ENCODE measurements at regions not wholly inside any gene's neighbourhood (a gene's known extent, or its start where the extent isn't known, plus 50 kb on each side); places are given as distances from the start of the nearest gene placed in this dataset.

- H2BK15ac ChIP-seq (replicated peaks; ENCODE audit: low read depth), result no peak overlapping the region
- no peaks in the 10 kb centered on the region for H3K36me3 ChIP-seq (ENCODE audit: control insufficient read depth, insufficient read depth, low read length)
- H3K4me2 ChIP-seq (ENCODE audit: low read length), result no peak overlapping the region
- H3K18ac ChIP-seq (ENCODE audit: low read length), result no peak overlapping the region
- no peak for DNase-seq
- H2BK120ac ChIP-seq (ENCODE audit: low read depth, low read length), result no peak overlapping the region
- no peaks in the 10 kb centered on the region for H3K4me1 ChIP-seq (ENCODE audit: control insufficient read depth, low read depth, low read length)
- no peak overlapping the region for H3K4me3 ChIP-seq (ENCODE audit: low read length)
- no peak overlapping the region for H3K56ac ChIP-seq (ENCODE audit: low read length)
- no peaks in the 10 kb centered on the region for H3K79me1 ChIP-seq (ENCODE audit: low read length)
- H2BK5ac ChIP-seq (ENCODE audit: low read length), result no peak overlapping the region
- H3K4ac ChIP-seq (ENCODE audit: low read depth, low read length), result no peak overlapping the region
- no peak overlapping the region for H4K5ac ChIP-seq (ENCODE audit: low read length)
- H3K27ac ChIP-seq (ENCODE audit: low read depth, low read length), result no peak overlapping the region
- no peak overlapping the region for H3K23ac ChIP-seq (ENCODE audit: low read length)
- no peaks in the 10 kb centered on the region for H3K79me2 ChIP-seq (ENCODE audit: control insufficient read depth, insufficient read depth, low read length)
- H2AK5ac ChIP-seq (ENCODE audit: low read length), result no peak overlapping the region
- no peaks in the 10 kb centered on the region for H3K27me3 ChIP-seq (ENCODE audit: insufficient read depth, low read length, poor library complexity)
- WGBS (ENCODE audit: extremely low coverage, insufficient coverage, low lambda C conversion rate), result no CpG with 5 or more reads among the region's 2 CpGs
- no peak overlapping the region for H3K9ac ChIP-seq (ENCODE audit: low read length)
- H4K8ac ChIP-seq (ENCODE audit: low read depth, low read length), result no peak overlapping the region
Observed at GRCh38 chr2:78540255-78540654, 485.2 kb upstream of the REG3G start.

- no peaks in the 10 kb centered on the region for H3K79me1 ChIP-seq (ENCODE audit: low read length)
- H2AK5ac ChIP-seq (ENCODE audit: low read length), result no peak overlapping the region
- H3K27ac ChIP-seq (ENCODE audit: low read depth, low read length), result no peak overlapping the region
- H3K36me3 ChIP-seq (ENCODE audit: control insufficient read depth, insufficient read depth, low read length), result no peaks in the 10 kb centered on the region
- no peak overlapping the region for H3K4me2 ChIP-seq (ENCODE audit: low read length)
- no peak overlapping the region for H2BK120ac ChIP-seq (ENCODE audit: low read depth, low read length)
- no peak for DNase-seq
- no peak overlapping the region for H3K23ac ChIP-seq (ENCODE audit: low read length)
- H2BK5ac ChIP-seq (ENCODE audit: low read length), result no peak overlapping the region
- H3K56ac ChIP-seq (ENCODE audit: low read length), result no peak overlapping the region
- no peak overlapping the region for H3K9ac ChIP-seq (ENCODE audit: low read length)
- no peak overlapping the region for H4K8ac ChIP-seq (ENCODE audit: low read depth, low read length)
- no peak overlapping the region for H3K18ac ChIP-seq (ENCODE audit: low read length)
- H4K5ac ChIP-seq (ENCODE audit: low read length), result no peak overlapping the region
- no peaks in the 10 kb centered on the region for H3K4me1 ChIP-seq (ENCODE audit: control insufficient read depth, low read depth, low read length)
- no peaks in the 10 kb centered on the region for H3K27me3 ChIP-seq (ENCODE audit: insufficient read depth, low read length, poor library complexity)
- H3K79me2 ChIP-seq (ENCODE audit: control insufficient read depth, insufficient read depth, low read length), result no peaks in the 10 kb centered on the region
- H2BK15ac ChIP-seq (replicated peaks; ENCODE audit: low read depth), result no peak overlapping the region
- H3K4ac ChIP-seq (ENCODE audit: low read depth, low read length), result no peak overlapping the region
- WGBS (ENCODE audit: extremely low coverage, insufficient coverage, low lambda C conversion rate), result no CpG with 5 or more reads among the region's 6 CpGs
- H3K4me3 ChIP-seq (ENCODE audit: low read length), result no peak overlapping the region
Observed at GRCh38 chr2:78541088-78541450, 484.4 kb upstream of the REG3G start.

- no CpG with 5 or more reads among the region's 17 CpGs for WGBS (ENCODE audit: extremely low coverage, insufficient coverage, low lambda C conversion rate)
- Histone ChIP-seq H3K36me3 (ENCODE audit: control insufficient read depth, insufficient read depth, low read length) (no peaks in the 10 kb centered on the region), H3K4me3 (ENCODE audit: low read length) (no peak overlapping the region)
Observed at GRCh38 chr2:78541451-78542267, 483.8 kb upstream of the REG3G start.

GRCh38 chr2:78546843-78547242 lies 478.7 kb upstream of the REG3G start:
- WGBS (ENCODE audit: extremely low coverage, insufficient coverage, low lambda C conversion rate), result no CpG with 5 or more reads among the region's 14 CpGs
- no peak overlapping the region for H3K27ac ChIP-seq (ENCODE audit: low read depth, low read length)
- no peak overlapping the region for H3K4me3 ChIP-seq (ENCODE audit: low read length)
- H2BK120ac ChIP-seq (ENCODE audit: low read depth, low read length), result no peak overlapping the region
- H2AK5ac ChIP-seq (ENCODE audit: low read length), result no peak overlapping the region
- no peak overlapping the region for H3K4ac ChIP-seq (ENCODE audit: low read depth, low read length)
- H2BK15ac ChIP-seq (replicated peaks; ENCODE audit: low read depth), result no peak overlapping the region
- no peaks in the 10 kb centered on the region for H3K79me2 ChIP-seq (ENCODE audit: control insufficient read depth, insufficient read depth, low read length)
- H3K79me1 ChIP-seq (ENCODE audit: low read length), result no peaks in the 10 kb centered on the region
- no peaks in the 10 kb centered on the region for H3K27me3 ChIP-seq (ENCODE audit: insufficient read depth, low read length, poor library complexity)
- no peak overlapping the region for H4K8ac ChIP-seq (ENCODE audit: low read depth, low read length)
- H3K4me1 ChIP-seq (ENCODE audit: control insufficient read depth, low read depth, low read length), result no peaks in the 10 kb centered on the region
- H3K23ac ChIP-seq (ENCODE audit: low read length), result no peak overlapping the region
- H3K56ac ChIP-seq (ENCODE audit: low read length), result no peak overlapping the region
- H3K18ac ChIP-seq (ENCODE audit: low read length), result no peak overlapping the region
- no peak overlapping the region for H4K5ac ChIP-seq (ENCODE audit: low read length)
- no peaks in the 10 kb centered on the region for H3K36me3 ChIP-seq (ENCODE audit: control insufficient read depth, insufficient read depth, low read length)
- no peak overlapping the region for H2BK5ac ChIP-seq (ENCODE audit: low read length)
- no peak for DNase-seq
- H3K4me2 ChIP-seq (ENCODE audit: low read length), result no peak overlapping the region
- no peak overlapping the region for H3K9ac ChIP-seq (ENCODE audit: low read length)

More at GRCh38 chr2:78541451-78542267, 483.8 kb upstream of the REG3G start:
- Histone ChIP-seq H3K56ac (ENCODE audit: low read length) (no peak overlapping the region), H2BK5ac (ENCODE audit: low read length) (no peak overlapping the region), H3K79me2 (ENCODE audit: control insufficient read depth, insufficient read depth, low read length) (no peaks in the 10 kb centered on the region), H3K23ac (ENCODE audit: low read length) (no peak overlapping the region), H4K8ac (ENCODE audit: low read depth, low read length) (no peak overlapping the region), H3K27ac (ENCODE audit: low read depth, low read length) (no peak overlapping the region), H3K27me3 (ENCODE audit: insufficient read depth, low read length, poor library complexity) (no peaks in the 10 kb centered on the region), H3K4me1 (ENCODE audit: control insufficient read depth, low read depth, low read length) (no peaks in the 10 kb centered on the region), H3K18ac (ENCODE audit: low read length) (no peak overlapping the region), H4K5ac (ENCODE audit: low read length) (no peak overlapping the region), H2BK120ac (ENCODE audit: low read depth, low read length) (no peak overlapping the region), H3K9ac (ENCODE audit: low read length) (no peak overlapping the region), H2AK5ac (ENCODE audit: low read length) (no peak overlapping the region), H3K79me1 (ENCODE audit: low read length) (no peaks in the 10 kb centered on the region), H3K4ac (ENCODE audit: low read depth, low read length) (no peak overlapping the region), H2BK15ac (replicated peaks; ENCODE audit: low read depth) (no peak overlapping the region), H3K4me2 (ENCODE audit: low read length) (no peak overlapping the region)
- DNase-seq, result no peak

DNA sequence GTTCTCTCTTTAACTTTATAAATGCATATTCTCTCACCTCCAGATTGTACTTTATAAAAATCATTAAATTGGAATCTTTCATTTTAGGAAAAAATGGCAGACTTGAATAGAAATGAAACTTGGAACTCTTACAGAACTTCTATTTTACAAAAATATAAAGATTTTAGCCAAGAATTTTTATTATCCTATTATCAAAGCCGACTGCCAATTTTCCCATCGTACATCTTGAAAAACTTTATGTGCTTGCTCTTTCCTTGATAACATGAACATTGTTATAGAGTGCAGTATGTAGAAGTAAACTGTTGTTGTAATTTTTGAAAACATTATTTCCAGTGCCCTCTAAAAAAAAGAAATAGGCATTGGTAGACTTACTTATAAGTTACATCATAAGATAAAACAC lies 475.7 kb upstream of the REG3G start:
- no peaks in the 10 kb centered on the region for H3K79me1 ChIP-seq (ENCODE audit: low read length)
- H4K5ac ChIP-seq (ENCODE audit: low read length), result no peak overlapping the region
- H3K36me3 ChIP-seq (ENCODE audit: control insufficient read depth, insufficient read depth, low read length), result no peaks in the 10 kb centered on the region
- no peak for DNase-seq
- no peak overlapping the region for H3K23ac ChIP-seq (ENCODE audit: low read length)
- H2BK120ac ChIP-seq (ENCODE audit: low read depth, low read length), result no peak overlapping the region
- H3K4me2 ChIP-seq (ENCODE audit: low read length), result no peak overlapping the region
- no peak overlapping the region for H3K56ac ChIP-seq (ENCODE audit: low read length)
- no peak overlapping the region for H2BK5ac ChIP-seq (ENCODE audit: low read length)
- no peaks in the 10 kb centered on the region for H3K27me3 ChIP-seq (ENCODE audit: insufficient read depth, low read length, poor library complexity)
- no peak overlapping the region for H3K9ac ChIP-seq (ENCODE audit: low read length)
- no peak overlapping the region for H4K8ac ChIP-seq (ENCODE audit: low read depth, low read length)
- H3K4me1 ChIP-seq (ENCODE audit: control insufficient read depth, low read depth, low read length), result no peaks in the 10 kb centered on the region
- no CpG with 5 or more reads among the region's 2 CpGs for WGBS (ENCODE audit: extremely low coverage, insufficient coverage, low lambda C conversion rate)
- no peak overlapping the region for H2BK15ac ChIP-seq (replicated peaks; ENCODE audit: low read depth)
- no peak overlapping the region for H3K18ac ChIP-seq (ENCODE audit: low read length)
- no peak overlapping the region for H2AK5ac ChIP-seq (ENCODE audit: low read length)
- no peak overlapping the region for H3K4ac ChIP-seq (ENCODE audit: low read depth, low read length)
- no peak overlapping the region for H3K27ac ChIP-seq (ENCODE audit: low read depth, low read length)
- H3K79me2 ChIP-seq (ENCODE audit: control insufficient read depth, insufficient read depth, low read length), result no peaks in the 10 kb centered on the region
- H3K4me3 ChIP-seq (ENCODE audit: low read length), result no peak overlapping the region
